Peyer's patch (tissue), 4 donors: ENCODE measurements at regions not wholly inside any gene's neighbourhood (a gene's known extent, or its start where the extent isn't known, plus 50 kb on each side); places are given as distances from the start of the nearest gene placed in this dataset.

Source experiments
- DNase-seq, 3 donors: peaks; one replicate each; pipeline ENCODE4 v3.0.0-alpha.2; 2017 to 2019
- H3K27ac ChIP-seq, 4 donors: fragments of 200-600 bp; sonication (generic); one replicate each; pipeline ENCODE4 v1.5.1; 2016 to 2019
- H3K27me3 ChIP-seq, 2 donors: fragments of 200-600 bp; sonication (generic); one replicate each; pipeline ENCODE4 v1.5.1; 2019
- H3K36me3 ChIP-seq, 3 donors: fragments of 200-600 bp; sonication (generic); one replicate each; pipeline ENCODE4 v1.5.1; 2016 to 2019
- H3K4me1 ChIP-seq, 4 donors: fragments of 200-600 bp; sonication (generic); one replicate each; pipeline ENCODE4 v1.5.1; 2016 to 2019
- H3K4me3 ChIP-seq, 4 donors: fragments of 200-600 bp; sonication (generic); 1 replicate in 3 of 4; 2 replicates in 1 of 4; pipeline ENCODE4 v1.5.1; 2016 to 2019; ENCODE audit warnings: mild to moderate bottlenecking in 1 of 4
- H3K9me3 ChIP-seq, 4 donors: fragments of 200-600 bp; sonication (generic); one replicate each; pipeline ENCODE4 v1.5.1; 2016 to 2019; ENCODE audit warnings: mild to moderate bottlenecking in 1 of 4
- CTCF ChIP-seq, 6 experiments: fragments of 450-650 bp in 4 of 6; fragments of 200-600 bp in 2 of 6; sonication (generic) in 1 of 6; IDR thresholded peaks; one replicate each; pipeline ENCODE4 v1.5.1; 2017 to 2019; ENCODE audit warnings: antibody characterized with exemption in 6 of 6, mild to moderate bottlenecking in 3 of 6, moderate library complexity in 1 of 6
- POLR2A ChIP-seq, 2 donors: fragments of 450-650 bp; IDR thresholded peaks; one replicate each; pipeline ENCODE4 v1.5.1; 2017; ENCODE audit warnings: antibody characterized with exemption in 2 of 2, mild to moderate bottlenecking in 2 of 2, moderate library complexity in 2 of 2

GRCh38 chr11:134786636-134787035, 374.6 kb upstream of the B3GAT1 start:
- Histone ChIP-seq H3K27ac (no peak overlapping the region), H3K9me3 (no peaks in the 10 kb centered on the region), H3K27me3 (no peaks in the 10 kb centered on the region), H3K4me1 (no peaks in the 10 kb centered on the region), H3K4me3 (no peak overlapping the region), H3K36me3 (no peaks in the 10 kb centered on the region)
- DNase-seq, result no peak
- no peak for TF ChIP-seq CTCF (IDR thresholded peaks at IDR 0.05)
- TF ChIP-seq POLR2A (IDR thresholded peaks at IDR 0.05), result no peak

- Histone ChIP-seq H3K4me1 (no peaks in the 10 kb centered on the region), H3K9me3 (no peaks in the 10 kb centered on the region), H3K4me3 (no peak overlapping the region), H3K36me3 (no peaks in the 10 kb centered on the region), H3K27ac (no peak overlapping the region), H3K27me3 (no peaks in the 10 kb centered on the region)
- TF ChIP-seq CTCF (IDR thresholded peaks at IDR 0.05) (no peak), POLR2A (IDR thresholded peaks at IDR 0.05) (no peak)
- no peak for DNase-seq
These were observed 373.7 kb upstream of the B3GAT1 start for GRCh38 chr11:134785660-134786284.

GRCh38 chr11:134785059-134785458, 373.0 kb upstream of the B3GAT1 start:
- Histone ChIP-seq H3K9me3 (no peaks in the 10 kb centered on the region), H3K4me3 (no peak overlapping the region), H3K27me3 (no peaks in the 10 kb centered on the region), H3K36me3 (no peaks in the 10 kb centered on the region), H3K4me1 (no peaks in the 10 kb centered on the region), H3K27ac (no peak overlapping the region)
- TF ChIP-seq CTCF (IDR thresholded peaks at IDR 0.05), result no peak
- TF ChIP-seq POLR2A (IDR thresholded peaks at IDR 0.05), result no peak
- DNase-seq, result no peak

- Histone ChIP-seq H3K4me3 (no peak overlapping the region), H3K4me1 (no peaks in the 10 kb centered on the region), H3K27me3 (no peaks in the 10 kb centered on the region), H3K36me3 (no peaks in the 10 kb centered on the region), H3K27ac (no peak overlapping the region), H3K9me3 (no peaks in the 10 kb centered on the region)
- TF ChIP-seq POLR2A (IDR thresholded peaks at IDR 0.05) (no peak), CTCF (IDR thresholded peaks at IDR 0.05) (no peak)
- no peak for DNase-seq
These were observed 372.5 kb upstream of the B3GAT1 start for GRCh38 chr11:134784568-134784967.

GRCh38 chr11:134784046-134784445, 372.0 kb upstream of the B3GAT1 start:
- no peak for DNase-seq
- Histone ChIP-seq H3K36me3 (no peaks in the 10 kb centered on the region), H3K27ac (no peak overlapping the region), H3K4me3 (no peak overlapping the region), H3K9me3 (no peaks in the 10 kb centered on the region), H3K27me3 (no peaks in the 10 kb centered on the region), H3K4me1 (no peaks in the 10 kb centered on the region)
- TF ChIP-seq POLR2A (IDR thresholded peaks at IDR 0.05), result no peak
- no peak for TF ChIP-seq CTCF (IDR thresholded peaks at IDR 0.05)

- H3K27ac ChIP-seq, result no peak overlapping the region
- no peaks in the 10 kb centered on the region for H3K27me3 ChIP-seq
- no peaks in the 10 kb centered on the region for H3K4me1 ChIP-seq
- no peaks in the 10 kb centered on the region for H3K36me3 ChIP-seq
- no peaks in the 10 kb centered on the region for H3K9me3 ChIP-seq
- no peak for DNase-seq
- TF ChIP-seq POLR2A (IDR thresholded peaks at IDR 0.05), result no peak
- no peak for TF ChIP-seq CTCF (IDR thresholded peaks at IDR 0.05)
- H3K4me3 ChIP-seq, result no peak overlapping the region
These were observed 371.2 kb upstream of the B3GAT1 start for GRCh38 chr11:134783234-134783633.
